ENCODE measurements at regions not wholly inside any gene's neighbourhood (a gene's known extent, or its start where the extent isn't known, plus 50 kb on each side); places are given as distances from the start of the nearest gene placed in this dataset.

GRCh38 chr4:170425040-170425439 is 335.3 kb upstream of the AADAT start:
- DNase-seq: no peak
- Histone ChIP-seq H3K27me3 (ENCODE audit: control insufficient read depth, insufficient read depth, low read length) (no peaks in the 10 kb centered on the region), H3K4me1 (ENCODE audit: control insufficient read depth, insufficient read depth, low read length) (no peaks in the 10 kb centered on the region), H3K27ac (ENCODE audit: low read length) (no peak overlapping the region), H3K4me3 (ENCODE audit: low read length) (no peak overlapping the region), H3K36me3 (ENCODE audit: control insufficient read depth, insufficient read depth, low read length) (no peaks in the 10 kb centered on the region), H3K9me3 (ENCODE audit: control insufficient read depth, low read depth, low read length) (no peaks in the 10 kb centered on the region)
- WGBS (ENCODE audit: insufficient coverage, low lambda C conversion rate): no CpG with 5 or more reads among the region's 1 CpG

GRCh38 chr4:170423137-170423536 is 333.4 kb upstream of the AADAT start:
- H3K4me1 ChIP-seq (ENCODE audit: control insufficient read depth, insufficient read depth, low read length): no peaks in the 10 kb centered on the region
- no peak overlapping the region for H3K27ac ChIP-seq (ENCODE audit: low read length)
- no peaks in the 10 kb centered on the region for H3K27me3 ChIP-seq (ENCODE audit: control insufficient read depth, insufficient read depth, low read length)
- no peak overlapping the region for H3K4me3 ChIP-seq (ENCODE audit: low read length)
- 80% methylated on average over 1 of the region's 1 CpG for WGBS (ENCODE audit: insufficient coverage, low lambda C conversion rate)
- H3K36me3 ChIP-seq (ENCODE audit: control insufficient read depth, insufficient read depth, low read length): no peaks in the 10 kb centered on the region
- no peak for DNase-seq
- H3K9me3 ChIP-seq (ENCODE audit: control insufficient read depth, low read depth, low read length): no peaks in the 10 kb centered on the region

GRCh38 chr4:170420255-170420693 is 330.5 kb upstream of the AADAT start:
- no peaks in the 10 kb centered on the region for H3K36me3 ChIP-seq (ENCODE audit: control insufficient read depth, insufficient read depth, low read length)
- no peak overlapping the region for H3K4me3 ChIP-seq (ENCODE audit: low read length)
- no peak overlapping the region for H3K27ac ChIP-seq (ENCODE audit: low read length)
- no peak for DNase-seq
- H3K9me3 ChIP-seq (ENCODE audit: control insufficient read depth, low read depth, low read length): no peaks in the 10 kb centered on the region
- no peaks in the 10 kb centered on the region for H3K4me1 ChIP-seq (ENCODE audit: control insufficient read depth, insufficient read depth, low read length)
- 43% methylated on average over 3 of the region's 7 CpGs for WGBS (ENCODE audit: insufficient coverage, low lambda C conversion rate)
- H3K27me3 ChIP-seq (ENCODE audit: control insufficient read depth, insufficient read depth, low read length): no peaks in the 10 kb centered on the region

GRCh38 chr4:170414961-170415360 is 325.2 kb upstream of the AADAT start:
- WGBS (ENCODE audit: insufficient coverage, low lambda C conversion rate): 100% methylated on average over 3 of the region's 4 CpGs
- no peak overlapping the region for H3K27ac ChIP-seq (ENCODE audit: low read length)
- no peaks in the 10 kb centered on the region for H3K36me3 ChIP-seq (ENCODE audit: control insufficient read depth, insufficient read depth, low read length)
- H3K4me1 ChIP-seq (ENCODE audit: control insufficient read depth, insufficient read depth, low read length): no peaks in the 10 kb centered on the region
- no peaks in the 10 kb centered on the region for H3K27me3 ChIP-seq (ENCODE audit: control insufficient read depth, insufficient read depth, low read length)
- no peaks in the 10 kb centered on the region for H3K9me3 ChIP-seq (ENCODE audit: control insufficient read depth, low read depth, low read length)
- DNase-seq: no peak
- no peak overlapping the region for H3K4me3 ChIP-seq (ENCODE audit: low read length)

- no peak overlapping the region for H3K4me3 ChIP-seq (ENCODE audit: low read length)
- H3K27ac ChIP-seq (ENCODE audit: low read length): no peak overlapping the region
- WGBS (ENCODE audit: insufficient coverage, low lambda C conversion rate): 75% methylated on average over 1 of the region's 2 CpGs
- no peak for DNase-seq
- H3K4me1 ChIP-seq (ENCODE audit: control insufficient read depth, insufficient read depth, low read length): no peaks in the 10 kb centered on the region
- H3K9me3 ChIP-seq (ENCODE audit: control insufficient read depth, low read depth, low read length): no peaks in the 10 kb centered on the region
- no peaks in the 10 kb centered on the region for H3K27me3 ChIP-seq (ENCODE audit: control insufficient read depth, insufficient read depth, low read length)
- H3K36me3 ChIP-seq (ENCODE audit: control insufficient read depth, insufficient read depth, low read length): no peaks in the 10 kb centered on the region
Observed at GRCh38 chr4:170414360-170414759, 324.6 kb upstream of the AADAT start.

- Histone ChIP-seq H3K27me3 (ENCODE audit: control insufficient read depth, insufficient read depth, low read length) (no peaks in the 10 kb centered on the region), H3K36me3 (ENCODE audit: control insufficient read depth, insufficient read depth, low read length) (no peaks in the 10 kb centered on the region), H3K27ac (ENCODE audit: low read length) (no peak overlapping the region)
Observed at GRCh38 chr4:170413951-170414350, 324.2 kb upstream of the AADAT start.

GRCh38 chr4:170400361-170400760 is 310.6 kb upstream of the AADAT start:
- no peaks in the 10 kb centered on the region for H3K4me1 ChIP-seq (ENCODE audit: control insufficient read depth, insufficient read depth, low read length)
- no peak for DNase-seq
- WGBS (ENCODE audit: insufficient coverage, low lambda C conversion rate): no CpG with 5 or more reads among the region's 1 CpG
- H3K9me3 ChIP-seq (ENCODE audit: control insufficient read depth, low read depth, low read length): no peaks in the 10 kb centered on the region
- no peak overlapping the region for H3K27ac ChIP-seq (ENCODE audit: low read length)
- no peaks in the 10 kb centered on the region for H3K36me3 ChIP-seq (ENCODE audit: control insufficient read depth, insufficient read depth, low read length)
- H3K4me3 ChIP-seq (ENCODE audit: low read length): no peak overlapping the region
- H3K27me3 ChIP-seq (ENCODE audit: control insufficient read depth, insufficient read depth, low read length): no peaks in the 10 kb centered on the region

More at GRCh38 chr4:170413951-170414350, 324.2 kb upstream of the AADAT start:
- Histone ChIP-seq H3K4me1 (ENCODE audit: control insufficient read depth, insufficient read depth, low read length) (no peaks in the 10 kb centered on the region), H3K4me3 (ENCODE audit: low read length) (no peak overlapping the region), H3K9me3 (ENCODE audit: control insufficient read depth, low read depth, low read length) (no peaks in the 10 kb centered on the region)
- DNase-seq: no peak

- no CpG with 5 or more reads among the region's 3 CpGs for WGBS (ENCODE audit: insufficient coverage, low lambda C conversion rate)
- no peak overlapping the region for H3K4me3 ChIP-seq (ENCODE audit: low read length)
Observed at GRCh38 chr4:170399581-170400293, 310.0 kb upstream of the AADAT start.

GRCh38 chr4:170398218-170398617 is 308.5 kb upstream of the AADAT start:
- H3K27ac ChIP-seq (ENCODE audit: low read length): no peak overlapping the region
- no peaks in the 10 kb centered on the region for H3K4me1 ChIP-seq (ENCODE audit: control insufficient read depth, insufficient read depth, low read length)
- no peaks in the 10 kb centered on the region for H3K27me3 ChIP-seq (ENCODE audit: control insufficient read depth, insufficient read depth, low read length)
- H3K36me3 ChIP-seq (ENCODE audit: control insufficient read depth, insufficient read depth, low read length): no peaks in the 10 kb centered on the region
- H3K9me3 ChIP-seq (ENCODE audit: control insufficient read depth, low read depth, low read length): no peaks in the 10 kb centered on the region
- peak; percentile 11 to 75 for DNase-seq
- no peak overlapping the region for H3K4me3 ChIP-seq (ENCODE audit: low read length)

More at GRCh38 chr4:170399581-170400293, 310.0 kb upstream of the AADAT start:
- no peak for DNase-seq
- no peaks in the 10 kb centered on the region for H3K36me3 ChIP-seq (ENCODE audit: control insufficient read depth, insufficient read depth, low read length)
- H3K27ac ChIP-seq (ENCODE audit: low read length): no peak overlapping the region
- H3K27me3 ChIP-seq (ENCODE audit: control insufficient read depth, insufficient read depth, low read length): no peaks in the 10 kb centered on the region
- H3K4me1 ChIP-seq (ENCODE audit: control insufficient read depth, insufficient read depth, low read length): no peaks in the 10 kb centered on the region
- no peaks in the 10 kb centered on the region for H3K9me3 ChIP-seq (ENCODE audit: control insufficient read depth, low read depth, low read length)

GRCh38 chr4:170395773-170396172 is 306.0 kb upstream of the AADAT start:
- Histone ChIP-seq H3K4me3 (ENCODE audit: low read length) (no peak overlapping the region), H3K36me3 (ENCODE audit: control insufficient read depth, insufficient read depth, low read length) (no peaks in the 10 kb centered on the region), H3K9me3 (ENCODE audit: control insufficient read depth, low read depth, low read length) (no peaks in the 10 kb centered on the region), H3K4me1 (ENCODE audit: control insufficient read depth, insufficient read depth, low read length) (no peaks in the 10 kb centered on the region), H3K27me3 (ENCODE audit: control insufficient read depth, insufficient read depth, low read length) (no peaks in the 10 kb centered on the region), H3K27ac (ENCODE audit: low read length) (no peak overlapping the region)
- 29% methylated on average over 1 of the region's 2 CpGs for WGBS (ENCODE audit: insufficient coverage, low lambda C conversion rate)
- DNase-seq: peak in 1 of 2 donors; percentile 6

GRCh38 chr4:170391066-170391740 is 301.4 kb upstream of the AADAT start:
- 69% methylated on average over 2 of the region's 4 CpGs for WGBS (ENCODE audit: insufficient coverage, low lambda C conversion rate)
- no peaks in the 10 kb centered on the region for H3K9me3 ChIP-seq (ENCODE audit: control insufficient read depth, low read depth, low read length)
- H3K27ac ChIP-seq (ENCODE audit: low read length): no peak overlapping the region
- no peaks in the 10 kb centered on the region for H3K4me1 ChIP-seq (ENCODE audit: control insufficient read depth, insufficient read depth, low read length)
- H3K27me3 ChIP-seq (ENCODE audit: control insufficient read depth, insufficient read depth, low read length): no peaks in the 10 kb centered on the region
- H3K36me3 ChIP-seq (ENCODE audit: control insufficient read depth, insufficient read depth, low read length): no peaks in the 10 kb centered on the region
- no peak for DNase-seq
- H3K4me3 ChIP-seq (ENCODE audit: low read length): no peak overlapping the region
